Upper lobe of left lung (tissue), 4 donors: ENCODE measurements at regions not wholly inside any gene's neighbourhood (a gene's known extent, or its start where the extent isn't known, plus 50 kb on each side); places are given as distances from the start of the nearest gene placed in this dataset.

ENCODE experiments used
- CTCF ChIP-seq, 6 experiments: fragments of 450-650 bp in 4 of 6; fragments of 200-600 bp in 2 of 6; sonication (generic) in 2 of 6; IDR thresholded peaks; one replicate each; pipeline ENCODE4 v1.5.1; 2016 to 2019; ENCODE audit warnings: antibody characterized with exemption in 6 of 6
- EP300 ChIP-seq, 4 donors: sonication (generic); formaldehyde crosslinking; IDR thresholded peaks; one replicate each; pipeline ENCODE4 v1.5.1; 2017; ENCODE audit warnings: antibody characterized with exemption in 4 of 4, control low read depth in 2 of 4
- POLR2AphosphoS5 ChIP-seq, 2 donors: sonication (generic); formaldehyde crosslinking; IDR thresholded peaks; one replicate each; pipeline ENCODE4 v1.5.1; 2017; ENCODE audit warnings: antibody characterized with exemption in 2 of 2

GRCh38 chr5:175335691-175336090, 108.3 kb downstream of the DRD1 start:
- TF ChIP-seq EP300 (IDR thresholded peaks at IDR 0.05) = no peak
- TF ChIP-seq CTCF (IDR thresholded peaks at IDR 0.05) = no peak
- no peak for TF ChIP-seq POLR2AphosphoS5 (IDR thresholded peaks at IDR 0.05)
